GM12892 (cell line): ENCODE measurements at regions not wholly inside any gene's neighbourhood (a gene's known extent, or its start where the extent isn't known, plus 50 kb on each side); places are given as distances from the start of the nearest gene placed in this dataset.

Source experiments
- DNase-seq: peaks from one replicate; pipeline ENCODE4 v3.0.0; 2011; ENCODE audit not compliant: insufficient read length
- FAIRE-seq: peaks from 2 replicates; lab custom pipeline; 2011; peaks lifted over from hg19 to GRCh38; lab: Jason Lieb, UNC
- POLR2A ChIP-seq: IDR thresholded peaks from 2 replicates; pipeline ENCODE4 v1.6.1; 2011; ENCODE audit warnings: low read depth, low read length, control low read depth
- POLR2AphosphoS5 ChIP-seq: IDR thresholded peaks from 2 replicates; pipeline ENCODE4 v1.6.1; 2011; ENCODE audit warnings: low read depth, low read length, control low read depth
- TAF1 ChIP-seq: IDR thresholded peaks from 2 replicates; pipeline ENCODE4 v1.6.1; 2011; ENCODE audit warnings: low read depth, mild to moderate bottlenecking, control low read depth, low read length, borderline replicate concordance

GRCh38 chr18:73318739-73319479, 451.1 kb upstream of the NETO1 start:
- TF ChIP-seq POLR2A (no peak), TAF1 (no peak), POLR2AphosphoS5 (no peak)
- no peak for DNase-seq
- FAIRE-seq: no peak

GRCh38 chr18:73316513-73316912, 448.7 kb upstream of the NETO1 start:
- DNase-seq (no peak), FAIRE-seq (no peak)
- TF ChIP-seq POLR2A (no peak), POLR2AphosphoS5 (no peak), TAF1 (no peak)

GRCh38 chr18:73315381-73315780, 447.6 kb upstream of the NETO1 start:
- no peak for TF ChIP-seq POLR2A
- no peak for TF ChIP-seq TAF1
- no peak for TF ChIP-seq POLR2AphosphoS5
- FAIRE-seq: no peak
- no peak for DNase-seq

- TF ChIP-seq TAF1 (no peak), POLR2AphosphoS5 (no peak), POLR2A (no peak)
- DNase-seq (no peak), FAIRE-seq (no peak)
These were observed 445.7 kb upstream of the NETO1 start for GRCh38 chr18:73313476-73313875.

GRCh38 chr18:73296686-73297085, 428.9 kb upstream of the NETO1 start:
- FAIRE-seq: no peak
- no peak for DNase-seq
- TF ChIP-seq POLR2AphosphoS5 (no peak), TAF1 (no peak), POLR2A (no peak)

- DNase-seq (no peak), FAIRE-seq (no peak)
These were observed 424.4 kb upstream of the NETO1 start for GRCh38 chr18:73292156-73292555.

GRCh38 chr18:73288813-73289212, 421.0 kb upstream of the NETO1 start:
- DNase-seq (no peak), FAIRE-seq (no peak)
- TF ChIP-seq TAF1: no peak

More at GRCh38 chr18:73292156-73292555, 424.4 kb upstream of the NETO1 start:
- no peak for TF ChIP-seq POLR2A
- TF ChIP-seq TAF1: no peak
- no peak for TF ChIP-seq POLR2AphosphoS5

- FAIRE-seq (no peak), DNase-seq (no peak)
- no peak for TF ChIP-seq TAF1
- no peak for TF ChIP-seq POLR2A
- no peak for TF ChIP-seq POLR2AphosphoS5
These were observed 418.8 kb upstream of the NETO1 start for GRCh38 chr18:73286584-73286983.

GRCh38 chr18:73283788-73284187, 416.0 kb upstream of the NETO1 start:
- no peak for FAIRE-seq
- TF ChIP-seq POLR2A (no peak), TAF1 (no peak), POLR2AphosphoS5 (no peak)
- DNase-seq: no peak

- FAIRE-seq: no peak
- TF ChIP-seq TAF1: no peak
- TF ChIP-seq POLR2AphosphoS5: no peak
- no peak for TF ChIP-seq POLR2A
- DNase-seq: no peak
These were observed 415.2 kb upstream of the NETO1 start for GRCh38 chr18:73283032-73283431.

GRCh38 chr18:73279498-73279897, 411.7 kb upstream of the NETO1 start:
- no peak for DNase-seq
- TF ChIP-seq POLR2A (no peak), TAF1 (no peak)
- no peak for FAIRE-seq

GRCh38 chr18:73274812-73275621, 407.2 kb upstream of the NETO1 start:
- no peak for FAIRE-seq
- no peak for DNase-seq
- no peak for TF ChIP-seq POLR2A
- TF ChIP-seq POLR2AphosphoS5: no peak
- no peak for TF ChIP-seq TAF1
